Endothelial cell (in vitro differentiated cells): ENCODE measurements at regions not wholly inside any gene's neighbourhood (a gene's known extent, or its start where the extent isn't known, plus 50 kb on each side); places are given as distances from the start of the nearest gene placed in this dataset.

Source experiments
- DNase-seq: peaks from one replicate; pipeline ENCODE4 v3.0.0; 2021; ENCODE audit warnings: low spot score
- H3K27ac Mint-ChIP-seq: one replicate; pipeline ENCODE4 v1.8.0; 2021; ENCODE audit warnings: mixed read lengths, inconsistent platforms; ENCODE audit not compliant: unreplicated experiment
- H3K27me3 Mint-ChIP-seq: one replicate; pipeline ENCODE4 v1.8.0; 2021; ENCODE audit warnings: mild to moderate bottlenecking, moderate library complexity, mixed read lengths, inconsistent platforms; ENCODE audit not compliant: unreplicated experiment
- H3K36me3 Mint-ChIP-seq: one replicate; pipeline ENCODE4 v1.8.0; 2021; ENCODE audit warnings: mild to moderate bottlenecking, low read depth, mixed read lengths, inconsistent platforms; ENCODE audit not compliant: unreplicated experiment
- H3K4me1 Mint-ChIP-seq: one replicate; pipeline ENCODE4 v1.8.0; 2021; ENCODE audit warnings: mild to moderate bottlenecking, mixed read lengths, inconsistent platforms; ENCODE audit not compliant: unreplicated experiment
- H3K4me3 Mint-ChIP-seq: one replicate; pipeline ENCODE4 v1.8.0; 2021; ENCODE audit warnings: mild to moderate bottlenecking, mixed read lengths, inconsistent platforms; ENCODE audit not compliant: unreplicated experiment
- H3K9me3 Mint-ChIP-seq: one replicate; pipeline ENCODE4 v1.8.0; 2021; ENCODE audit warnings: mixed read lengths, inconsistent platforms; ENCODE audit not compliant: unreplicated experiment
- CTCF ChIP-seq: fragments of 200-600 bp; sonication (generic); IDR thresholded peaks from one replicate; pipeline ENCODE4 v1.5.0; 2021; ENCODE audit warnings: antibody characterized with exemption; ENCODE audit not compliant: unreplicated experiment

GRCh38 chr9:88892724-88893123 lies 98.5 kb upstream of the S1PR3 start:
- DNase-seq = no peak
- H3K27me3 Mint-ChIP-seq = no peaks in the 10 kb centered on the region
- no peaks in the 10 kb centered on the region for H3K36me3 Mint-ChIP-seq
- no peaks in the 10 kb centered on the region for H3K9me3 Mint-ChIP-seq
- no peak overlapping the region for H3K4me3 Mint-ChIP-seq
- H3K27ac Mint-ChIP-seq = no peak overlapping the region
- H3K4me1 Mint-ChIP-seq = no peaks in the 10 kb centered on the region
- no peak for TF ChIP-seq CTCF

- H3K36me3 Mint-ChIP-seq = no peaks in the 10 kb centered on the region
- no peak overlapping the region for H3K27ac Mint-ChIP-seq
- TF ChIP-seq CTCF = no peak
- H3K4me1 Mint-ChIP-seq = no peaks in the 10 kb centered on the region
- no peak overlapping the region for H3K4me3 Mint-ChIP-seq
- no peaks in the 10 kb centered on the region for H3K9me3 Mint-ChIP-seq
- no peaks in the 10 kb centered on the region for H3K27me3 Mint-ChIP-seq
- DNase-seq = no peak
These were observed 94.2 kb upstream of the S1PR3 start for GRCh38 chr9:88897081-88897480.

- Mint-ChIP-seq H3K27ac (no peak overlapping the region), H3K36me3 (no peaks in the 10 kb centered on the region), H3K9me3 (no peaks in the 10 kb centered on the region), H3K4me1 (no peaks in the 10 kb centered on the region), H3K27me3 (no peaks in the 10 kb centered on the region), H3K4me3 (no peak overlapping the region)
- DNase-seq = no peak
- no peak for TF ChIP-seq CTCF
These were observed 93.1 kb upstream of the S1PR3 start for GRCh38 chr9:88898039-88898720.

GRCh38 chr9:88905506-88905905 lies 85.8 kb upstream of the S1PR3 start:
- Mint-ChIP-seq H3K4me3 (no peak overlapping the region), H3K4me1 (no peaks in the 10 kb centered on the region), H3K27ac (no peak overlapping the region), H3K9me3 (no peaks in the 10 kb centered on the region), H3K36me3 (no peaks in the 10 kb centered on the region), H3K27me3 (peaks cover 2% of the 10 kb centered on the region)
- DNase-seq = no peak
- no peak for TF ChIP-seq CTCF

- Mint-ChIP-seq H3K4me3 (no peak overlapping the region), H3K27ac (no peak overlapping the region), H3K4me1 (no peaks in the 10 kb centered on the region), H3K27me3 (peaks cover 1% of the 10 kb centered on the region), H3K9me3 (peaks cover 14% of the 10 kb centered on the region), H3K36me3 (peaks cover 8% of the 10 kb centered on the region)
- no peak for DNase-seq
- TF ChIP-seq CTCF = no peak
These were observed 75.4 kb upstream of the S1PR3 start for GRCh38 chr9:88915916-88916315.
